ENCODE measurements at regions not wholly inside any gene's neighbourhood (a gene's known extent, or its start where the extent isn't known, plus 50 kb on each side); places are given as distances from the start of the nearest gene placed in this dataset.

- H3K4ac ChIP-seq (ENCODE audit: low read depth, low read length), result no peak overlapping the region
- WGBS (ENCODE audit: extremely low coverage, insufficient read length, low lambda C conversion rate), result no CpG with 5 or more reads among the region's 2 CpGs
- no peak overlapping the region for H3K27ac Mint-ChIP-seq
These were observed 325.4 kb upstream of the SMIM31 start for GRCh38 chr4:164428561-164428960.

More at GRCh38 chr4:164428561-164428960, 325.4 kb upstream of the SMIM31 start:
- Histone ChIP-seq H3K4me2 (ENCODE audit: insufficient read depth, insufficient read length, low read length) (no peak overlapping the region), H2BK120ac (ENCODE audit: low read depth, low read length, poor library complexity, severe bottlenecking) (no peak overlapping the region), H3T11ph (ENCODE audit: low read length) (no peak overlapping the region), H4K20me1 (ENCODE audit: control insufficient read depth, insufficient read depth, insufficient read length) (no peaks in the 10 kb centered on the region), H3K27ac (ENCODE audit: insufficient read length, low read depth, low read length) (no peak overlapping the region), H4K8ac (replicated peaks; ENCODE audit: insufficient read length, low read depth, low read length) (no peak overlapping the region), H3K23ac (ENCODE audit: insufficient read length, low read depth, low read length) (no peak overlapping the region), H2AFZ (ENCODE audit: low read length) (no peak overlapping the region), H3K14ac (ENCODE audit: insufficient read depth, low read length) (no peak overlapping the region), H3K18ac (ENCODE audit: insufficient read length, low read depth, low read length) (no peak overlapping the region), H2BK5ac (ENCODE audit: insufficient read length, low read length) (no peak overlapping the region), H2BK15ac (ENCODE audit: low read depth, low read length) (no peak overlapping the region), H3K79me2 (ENCODE audit: insufficient read depth, low read length) (no peaks in the 10 kb centered on the region), H4K91ac (ENCODE audit: insufficient read length, low read depth, low read length) (no peak overlapping the region), H3K9me3 (ENCODE audit: control insufficient read depth, low read depth, low read length) (no peaks in the 10 kb centered on the region), H3K79me1 (ENCODE audit: insufficient read depth, low read depth, low read length, poor library complexity, severe bottlenecking) (no peaks in the 10 kb centered on the region), H3K56ac (ENCODE audit: insufficient read length, low read depth, low read length) (no peak overlapping the region), H2BK12ac (ENCODE audit: insufficient read length, low read depth, low read length) (no peak overlapping the region), H3K9ac (ENCODE audit: extremely low read depth, insufficient read length, low read length) (no peak overlapping the region), H4K5ac (ENCODE audit: insufficient read length, low read depth, low read length) (no peak overlapping the region), H2AK5ac (ENCODE audit: insufficient read length, low read length) (no peak overlapping the region), H3K23me2 (ENCODE audit: insufficient read length, low read depth, low read length, poor library complexity, severe bottlenecking) (no peaks in the 10 kb centered on the region), H3K4me1 (ENCODE audit: insufficient read depth, low read length) (no peaks in the 10 kb centered on the region), H2BK20ac (ENCODE audit: low read depth, low read length, poor library complexity, severe bottlenecking) (no peak overlapping the region), H3K27me3 (ENCODE audit: insufficient read depth, low read length) (no peaks in the 10 kb centered on the region)
- Mint-ChIP-seq H3K27me3 (ENCODE audit: low read depth) (no peaks in the 10 kb centered on the region), H3K9me3 (no peaks in the 10 kb centered on the region), H3K4me1 (no peaks in the 10 kb centered on the region), H3K36me3 (ENCODE audit: insufficient read depth in 1 of 3, low read depth in 3 of 3) (no peaks in the 10 kb centered on the region), H3K4me3 (no peak overlapping the region)
- TF ChIP-seq CTCF (conservative IDR thresholded peaks at IDR 0.05), result no peak
- DNase-seq, result no peak
